ENCODE measurements at regions not wholly inside any gene's neighbourhood (a gene's known extent, or its start where the extent isn't known, plus 50 kb on each side); places are given as distances from the start of the nearest gene placed in this dataset.

- TF ChIP-seq EZH2 (IDR thresholded peaks at IDR 0.05) = no peak
- no peak for TF ChIP-seq CTCF (IDR thresholded peaks at IDR 0.05)
Observed at GRCh38 chr3:18712713-18713576, 287.8 kb upstream of the SATB1 start.

All from neural progenitor cell (in vitro differentiated cells).